ENCODE measurements at regions not wholly inside any gene's neighbourhood (a gene's known extent, or its start where the extent isn't known, plus 50 kb on each side); places are given as distances from the start of the nearest gene placed in this dataset.
"Not testable (repeated sequence)": the region's sequence is repeated elsewhere in the genome, so short reads cannot be mapped to it uniquely, and the experiment has no call there.

- H3K27me3 Mint-ChIP-seq; H3K4me3 Mint-ChIP-seq; ATAC-seq; CTCF ChIA-PET; H3K4me1 Mint-ChIP-seq; DNase-seq; H3K9me3 Mint-ChIP-seq (ENCODE audit: low read depth); H3K27ac Mint-ChIP-seq; H3K36me3 Mint-ChIP-seq: not testable (repeated sequence)
Observed at GRCh38 chr15:32243727-32244126, 159.4 kb downstream of the GOLGA8K start.

- H3K36me3 Mint-ChIP-seq; CTCF ChIA-PET; H3K9me3 Mint-ChIP-seq (ENCODE audit: low read depth); H3K4me1 Mint-ChIP-seq; H3K4me3 Mint-ChIP-seq; DNase-seq; ATAC-seq; H3K27ac Mint-ChIP-seq; H3K27me3 Mint-ChIP-seq: not testable (repeated sequence)
Observed at GRCh38 chr15:32242780-32243528, 160.1 kb downstream of the GOLGA8K start.

GRCh38 chr15:32227410-32228114 is 175.5 kb downstream of the GOLGA8K start:
- CTCF ChIA-PET; H3K9me3 Mint-ChIP-seq (ENCODE audit: low read depth); ATAC-seq; H3K36me3 Mint-ChIP-seq; H3K27me3 Mint-ChIP-seq; DNase-seq; H3K4me3 Mint-ChIP-seq; H3K4me1 Mint-ChIP-seq; H3K27ac Mint-ChIP-seq: not testable (repeated sequence)

- ATAC-seq (no peak), DNase-seq (no peak)
- H3K9me3 Mint-ChIP-seq (ENCODE audit: low read depth) = peaks cover 5% of the 10 kb centered on the region
- no peaks in the 10 kb centered on the region for H3K4me1 Mint-ChIP-seq
- no peaks in the 10 kb centered on the region for H3K27me3 Mint-ChIP-seq
- no peaks in the 10 kb centered on the region for H3K36me3 Mint-ChIP-seq
- H3K27ac Mint-ChIP-seq = no peak overlapping the region
- no peak overlapping the region for H3K4me3 Mint-ChIP-seq
- CTCF ChIA-PET = interaction anchor here (0.6 kb wide), 1 partner anchor 399 kb away, joined by 3 read pairs; no protein-coding TSS in a partner anchor
Observed at GRCh38 chr15:32222716-32223115, 180.4 kb downstream of the GOLGA8K start.
